NOMO-1 (cell line): ENCODE measurements at regions not wholly inside any gene's neighbourhood (a gene's known extent, or its start where the extent isn't known, plus 50 kb on each side); places are given as distances from the start of the nearest gene placed in this dataset.

Source experiments
- DNase-seq, 2 experiments: peaks; one replicate each; lab custom pipeline; 2025; ENCODE audit not compliant: unreplicated experiment in 2 of 2; lab: John Stamatoyannopoulos, UW

GRCh38 chr3:72571052-72571451 lies 277.2 kb downstream of the SHQ1 start:
- DNase-seq, result no peak

GRCh38 chr3:72569754-72570440 lies 278.3 kb downstream of the SHQ1 start:
- DNase-seq, result no peak

GRCh38 chr3:72568083-72568482 lies 280.2 kb downstream of the SHQ1 start:
- no peak for DNase-seq

- DNase-seq, result no peak
Measured at GRCh38 chr3:72567474-72567873, 280.8 kb downstream of the SHQ1 start.

- no peak for DNase-seq
Measured at GRCh38 chr3:72565593-72565992, 282.7 kb downstream of the SHQ1 start.

GRCh38 chr3:72563690-72564370 lies 284.4 kb downstream of the SHQ1 start:
- DNase-seq, result no peak

GRCh38 chr3:72560846-72561675 lies 287.2 kb downstream of the SHQ1 start:
- no peak for DNase-seq

- DNase-seq, result peak; percentile 24 to 76
Measured at GRCh38 chr3:72559385-72559784, 288.9 kb downstream of the SHQ1 start.

- peak in 1 of 2 experiments; percentile 40 for DNase-seq
Measured at GRCh38 chr3:72558001-72558400, 290.2 kb downstream of the SHQ1 start.

GRCh38 chr3:72555714-72556113 lies 292.5 kb downstream of the SHQ1 start:
- no peak for DNase-seq

GRCh38 chr3:72554689-72555088 lies 293.6 kb downstream of the SHQ1 start:
- DNase-seq, result no peak

- no peak for DNase-seq
Measured at GRCh38 chr3:72553298-72553697, 294.9 kb downstream of the SHQ1 start.

GRCh38 chr3:72550582-72551262 lies 297.5 kb downstream of the SHQ1 start:
- no peak for DNase-seq

GRCh38 chr3:72549761-72550581 lies 298.3 kb downstream of the SHQ1 start:
- DNase-seq, result no peak

- DNase-seq, result no peak
Measured at GRCh38 chr3:72548981-72549380, 299.3 kb downstream of the SHQ1 start.

- no peak for DNase-seq
Measured at GRCh38 chr3:72548461-72548860, 299.8 kb downstream of the SHQ1 start.

GRCh38 chr3:72547183-72547582 lies 301.1 kb downstream of the SHQ1 start:
- DNase-seq, result no peak

GRCh38 chr3:72544239-72544638 lies 304.0 kb downstream of the SHQ1 start:
- no peak for DNase-seq

GRCh38 chr3:72543246-72543645 lies 305.0 kb downstream of the SHQ1 start:
- DNase-seq, result no peak

GRCh38 chr3:72542781-72543180 lies 305.5 kb downstream of the SHQ1 start:
- DNase-seq, result no peak
